GM12873 (cell line): ENCODE measurements at regions not wholly inside any gene's neighbourhood (a gene's known extent, or its start where the extent isn't known, plus 50 kb on each side); places are given as distances from the start of the nearest gene placed in this dataset.

Experiments
- CTCF ChIP-seq: IDR thresholded peaks from 2 replicates; pipeline ENCODE4 v1.5.1; 2012; ENCODE audit warnings: low read depth, mild to moderate bottlenecking, moderate library complexity, low read length, control low read depth; ENCODE audit not compliant: insufficient read depth; ENCODE audit errors: missing control alignments

- TF ChIP-seq CTCF = no peak
Observed at GRCh38 chr5:123743990-123744583, 232.1 kb downstream of the CSNK1G3 start.

- no peak for TF ChIP-seq CTCF
Observed at GRCh38 chr5:123735384-123735783, 223.4 kb downstream of the CSNK1G3 start.

- no peak for TF ChIP-seq CTCF
Observed at GRCh38 chr5:123732257-123732656, 220.3 kb downstream of the CSNK1G3 start.

GRCh38 chr5:123722451-123722850 lies 210.5 kb downstream of the CSNK1G3 start:
- TF ChIP-seq CTCF = no peak

- no peak for TF ChIP-seq CTCF
Observed at GRCh38 chr5:123721675-123722276, 209.8 kb downstream of the CSNK1G3 start.

GRCh38 chr5:123720955-123721354 lies 209.0 kb downstream of the CSNK1G3 start:
- TF ChIP-seq CTCF = no peak

- TF ChIP-seq CTCF = no peak
Observed at GRCh38 chr5:123720339-123720738, 208.4 kb downstream of the CSNK1G3 start.
